MM.1S (cell line): ENCODE measurements at regions not wholly inside any gene's neighbourhood (a gene's known extent, or its start where the extent isn't known, plus 50 kb on each side); places are given as distances from the start of the nearest gene placed in this dataset.

Experiments
- DNase-seq: peaks from one replicate; pipeline ENCODE4 v3.0.0-alpha.2; 2015
- H2AFZ ChIP-seq: fragments of 300-600 bp; sonication (generic); 2 replicates; pipeline ENCODE4 v1.6.0; 2016; ENCODE audit warnings: antibody characterized with exemption, low read length
- H3F3A ChIP-seq: fragments of 300-600 bp; sonication (generic); 2 replicates; pipeline ENCODE4 v1.6.1; 2016; ENCODE audit warnings: mild to moderate bottlenecking, antibody characterized with exemption, low read length, moderate library complexity, mixed read lengths; ENCODE audit not compliant: insufficient read depth
- H3K27ac ChIP-seq: fragments of 300-600 bp; sonication (generic); 2 replicates; pipeline ENCODE4 v1.5.1; 2016; ENCODE audit warnings: mild to moderate bottlenecking, low read length
- H3K27me3 ChIP-seq: fragments of 300-600 bp; sonication (generic); replicated peaks from 2 replicates; pipeline ENCODE4 v1.6.0; 2016; ENCODE audit warnings: low read length; ENCODE audit not compliant: insufficient read depth
- H3K36me3 ChIP-seq: fragments of 300-600 bp; sonication (generic); replicated peaks from 2 replicates; pipeline ENCODE4 v1.6.1; 2016; ENCODE audit warnings: mild to moderate bottlenecking, low read length, mixed read lengths; ENCODE audit not compliant: insufficient read depth
- H3K4me1 ChIP-seq: fragments of 300-600 bp; sonication (generic); 2 replicates; pipeline ENCODE4 v1.6.1; 2016; ENCODE audit warnings: low read length, mixed read lengths
- H3K4me2 ChIP-seq: fragments of 300-600 bp; sonication (generic); 2 replicates; pipeline ENCODE4 v1.6.0; 2016; ENCODE audit warnings: low read depth, low read length
- H3K4me3 ChIP-seq: fragments of 300-600 bp; sonication (generic); 2 replicates; pipeline ENCODE4 v1.5.1; 2016; ENCODE audit warnings: low read length, mixed read lengths
- H3K79me2 ChIP-seq: fragments of 300-600 bp; sonication (generic); 2 replicates; pipeline ENCODE4 v1.6.1; 2016; ENCODE audit warnings: mixed run types, low read length, mixed read lengths
- H3K9ac ChIP-seq: fragments of 300-600 bp; sonication (generic); 2 replicates; pipeline ENCODE4 v1.6.1; 2016; ENCODE audit warnings: low read length, mixed read lengths
- H3K9me2 ChIP-seq: fragments of 300-600 bp; sonication (generic); replicated peaks from 2 replicates; pipeline ENCODE4 v1.6.1; 2016; ENCODE audit warnings: mild to moderate bottlenecking, low read length, mixed read lengths; ENCODE audit not compliant: insufficient read depth
- H3K9me3 ChIP-seq: fragments of 300-600 bp; sonication (generic); replicated peaks from 2 replicates; pipeline ENCODE4 v1.6.1; 2016; ENCODE audit warnings: mild to moderate bottlenecking, low read length, mixed read lengths; ENCODE audit not compliant: insufficient read depth
- H4K20me1 ChIP-seq: fragments of 300-600 bp; sonication (generic); 2 replicates; pipeline ENCODE4 v1.6.1; 2016; ENCODE audit warnings: mild to moderate bottlenecking, low read length, moderate library complexity, mixed read lengths; ENCODE audit not compliant: insufficient read depth
- EZH2 ChIP-seq: fragments of 300-600 bp; sonication (generic); optimal IDR thresholded peaks from 2 replicates; pipeline ENCODE3; 2017; ENCODE audit warnings: low read depth, mild to moderate bottlenecking, antibody characterized with exemption, low read length, mixed read lengths
- EZH2phosphoT487 ChIP-seq: fragments of 300-600 bp; sonication (generic); IDR thresholded peaks from 2 replicates; pipeline ENCODE4 v1.6.1; 2018; ENCODE audit warnings: antibody characterized with exemption, low read length
- TF ChIP-seq, protein P1 (sequence below): fragments of 300-600 bp; sonication (generic); IDR thresholded peaks from 2 replicates; pipeline ENCODE4 v1.5.1; 2016; ENCODE audit warnings: antibody characterized with exemption, low read length, mixed read lengths

- no peak overlapping the region for H3K9ac ChIP-seq
- H3K4me2 ChIP-seq = no peak overlapping the region
- no peak for DNase-seq
Observed at GRCh38 chr4:101708293-101709039, 82.1 kb upstream of the BANK1 start.

DNA sequence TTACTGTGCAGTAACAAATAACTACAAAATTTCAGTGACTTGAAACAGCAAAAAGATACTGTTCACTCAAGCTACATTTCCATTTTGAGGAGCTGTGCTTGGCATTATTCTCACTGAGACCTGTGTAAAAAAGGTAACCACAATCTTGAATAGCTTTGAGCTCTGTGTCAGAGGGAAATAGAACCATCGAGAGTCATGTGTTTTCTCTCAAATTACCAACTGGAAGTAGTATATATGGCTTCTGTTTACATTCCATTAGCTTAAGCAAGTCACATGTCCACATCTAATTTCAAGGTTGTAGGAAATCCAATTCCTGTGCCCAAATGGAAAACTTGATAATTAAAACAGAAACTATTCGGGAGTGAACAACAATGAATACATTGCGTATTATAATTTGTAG lies 82.9 kb upstream of the BANK1 start:
- Histone ChIP-seq H3K4me2 (no peak overlapping the region), H3F3A (no peaks in the 10 kb centered on the region), H3K27me3 (no peaks in the 10 kb centered on the region), H3K27ac (no peak overlapping the region), H3K36me3 (no peaks in the 10 kb centered on the region), H4K20me1 (no peaks in the 10 kb centered on the region), H3K4me3 (no peak overlapping the region), H2AFZ (no peak overlapping the region), H3K4me1 (no peaks in the 10 kb centered on the region), H3K9ac (no peak overlapping the region), H3K9me3 (no peaks in the 10 kb centered on the region; the same call in 1 of the 2 replicates), H3K9me2 (0 out of 2 replicates have a peak, but pooled peaks cover 2% of the 10 kb centered on the region), H3K79me2 (no peaks in the 10 kb centered on the region)
- DNase-seq = no peak
- TF ChIP-seq, protein P1, sequence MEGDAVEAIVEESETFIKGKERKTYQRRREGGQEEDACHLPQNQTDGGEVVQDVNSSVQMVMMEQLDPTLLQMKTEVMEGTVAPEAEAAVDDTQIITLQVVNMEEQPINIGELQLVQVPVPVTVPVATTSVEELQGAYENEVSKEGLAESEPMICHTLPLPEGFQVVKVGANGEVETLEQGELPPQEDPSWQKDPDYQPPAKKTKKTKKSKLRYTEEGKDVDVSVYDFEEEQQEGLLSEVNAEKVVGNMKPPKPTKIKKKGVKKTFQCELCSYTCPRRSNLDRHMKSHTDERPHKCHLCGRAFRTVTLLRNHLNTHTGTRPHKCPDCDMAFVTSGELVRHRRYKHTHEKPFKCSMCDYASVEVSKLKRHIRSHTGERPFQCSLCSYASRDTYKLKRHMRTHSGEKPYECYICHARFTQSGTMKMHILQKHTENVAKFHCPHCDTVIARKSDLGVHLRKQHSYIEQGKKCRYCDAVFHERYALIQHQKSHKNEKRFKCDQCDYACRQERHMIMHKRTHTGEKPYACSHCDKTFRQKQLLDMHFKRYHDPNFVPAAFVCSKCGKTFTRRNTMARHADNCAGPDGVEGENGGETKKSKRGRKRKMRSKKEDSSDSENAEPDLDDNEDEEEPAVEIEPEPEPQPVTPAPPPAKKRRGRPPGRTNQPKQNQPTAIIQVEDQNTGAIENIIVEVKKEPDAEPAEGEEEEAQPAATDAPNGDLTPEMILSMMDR = no peak
- TF ChIP-seq EZH2phosphoT487 (no peak), EZH2 (no peak)

More at GRCh38 chr4:101708293-101709039, 82.1 kb upstream of the BANK1 start:
- TF ChIP-seq, protein P1 = no peak
- TF ChIP-seq EZH2 (no peak), EZH2phosphoT487 (no peak)
- Histone ChIP-seq H4K20me1 (no peaks in the 10 kb centered on the region), H3K27ac (no peak overlapping the region), H3K36me3 (no peaks in the 10 kb centered on the region), H3K79me2 (no peaks in the 10 kb centered on the region), H3K27me3 (no peaks in the 10 kb centered on the region), H3F3A (no peaks in the 10 kb centered on the region), H2AFZ (no peak overlapping the region), H3K4me1 (no peaks in the 10 kb centered on the region), H3K9me3 (no peaks in the 10 kb centered on the region; the same call in 1 of the 2 replicates), H3K4me3 (no peak overlapping the region), H3K9me2 (0 out of 2 replicates have a peak, but pooled peaks cover 2% of the 10 kb centered on the region)

- Histone ChIP-seq H3K4me2 (no peak overlapping the region), H3K9me2 (0 out of 2 replicates have a peak, but pooled peaks cover 2% of the 10 kb centered on the region), H3F3A (no peaks in the 10 kb centered on the region), H3K9me3 (no peaks in the 10 kb centered on the region; the same call in 1 of the 2 replicates), H3K27ac (no peak overlapping the region), H3K36me3 (no peaks in the 10 kb centered on the region), H2AFZ (no peak overlapping the region), H3K27me3 (no peaks in the 10 kb centered on the region), H4K20me1 (no peaks in the 10 kb centered on the region), H3K9ac (no peak overlapping the region), H3K79me2 (no peaks in the 10 kb centered on the region), H3K4me1 (no peaks in the 10 kb centered on the region), H3K4me3 (no peak overlapping the region)
- no peak for DNase-seq
- TF ChIP-seq, protein P1 = no peak
- TF ChIP-seq EZH2 (no peak), EZH2phosphoT487 (no peak)
Observed at GRCh38 chr4:101706535-101707057, 83.9 kb upstream of the BANK1 start.
